ENCODE measurements at regions not wholly inside any gene's neighbourhood (a gene's known extent, or its start where the extent isn't known, plus 50 kb on each side); places are given as distances from the start of the nearest gene placed in this dataset.

GRCh38 chr5:171533153-171533552 lies 113.7 kb downstream of the FGF18 start:
- TF ChIP-seq, protein P1, sequence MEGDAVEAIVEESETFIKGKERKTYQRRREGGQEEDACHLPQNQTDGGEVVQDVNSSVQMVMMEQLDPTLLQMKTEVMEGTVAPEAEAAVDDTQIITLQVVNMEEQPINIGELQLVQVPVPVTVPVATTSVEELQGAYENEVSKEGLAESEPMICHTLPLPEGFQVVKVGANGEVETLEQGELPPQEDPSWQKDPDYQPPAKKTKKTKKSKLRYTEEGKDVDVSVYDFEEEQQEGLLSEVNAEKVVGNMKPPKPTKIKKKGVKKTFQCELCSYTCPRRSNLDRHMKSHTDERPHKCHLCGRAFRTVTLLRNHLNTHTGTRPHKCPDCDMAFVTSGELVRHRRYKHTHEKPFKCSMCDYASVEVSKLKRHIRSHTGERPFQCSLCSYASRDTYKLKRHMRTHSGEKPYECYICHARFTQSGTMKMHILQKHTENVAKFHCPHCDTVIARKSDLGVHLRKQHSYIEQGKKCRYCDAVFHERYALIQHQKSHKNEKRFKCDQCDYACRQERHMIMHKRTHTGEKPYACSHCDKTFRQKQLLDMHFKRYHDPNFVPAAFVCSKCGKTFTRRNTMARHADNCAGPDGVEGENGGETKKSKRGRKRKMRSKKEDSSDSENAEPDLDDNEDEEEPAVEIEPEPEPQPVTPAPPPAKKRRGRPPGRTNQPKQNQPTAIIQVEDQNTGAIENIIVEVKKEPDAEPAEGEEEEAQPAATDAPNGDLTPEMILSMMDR (conservative IDR thresholded peaks at IDR 0.05), result no peak
- no peak for TF ChIP-seq EZH2 (IDR thresholded peaks at IDR 0.05; ENCODE audit: low read depth)
